Neural progenitor cell (in vitro differentiated cells): ENCODE measurements at regions not wholly inside any gene's neighbourhood (a gene's known extent, or its start where the extent isn't known, plus 50 kb on each side); places are given as distances from the start of the nearest gene placed in this dataset.

ENCODE experiments used
- DNase-seq: peaks from one replicate; pipeline ENCODE4 v3.0.0-alpha.2; 2016; ENCODE audit warnings: low spot score
- H2AFZ ChIP-seq: fragments of 200-600 bp; sonication (generic); replicated peaks from 2 replicates; pipeline ENCODE4 v1.6.1; 2016; ENCODE audit warnings: antibody characterized with exemption
- H3F3A ChIP-seq: fragments of 200-600 bp; sonication (generic); 2 replicates; pipeline ENCODE4 v1.6.1; 2016; ENCODE audit warnings: antibody characterized with exemption, low read depth
- H3K27ac ChIP-seq: fragments of 200-600 bp; sonication (generic); 2 replicates; pipeline ENCODE4 v1.5.1; 2016; ENCODE audit warnings: mild to moderate bottlenecking
- H3K27me3 ChIP-seq: fragments of 200-600 bp; sonication (generic); 2 replicates; pipeline ENCODE4 v1.6.1; 2016; ENCODE audit warnings: mild to moderate bottlenecking, moderate library complexity
- H3K36me3 ChIP-seq: fragments of 200-600 bp; sonication (generic); 2 replicates; pipeline ENCODE4 v1.5.1; 2016
- H3K4me1 ChIP-seq: fragments of 200-600 bp; sonication (generic); 2 replicates; pipeline ENCODE4 v1.6.1; 2016; ENCODE audit warnings: mixed run types
- H3K4me2 ChIP-seq: fragments of 200-600 bp; sonication (generic); 2 replicates; pipeline ENCODE4 v1.6.1; 2016
- H3K4me3 ChIP-seq: fragments of 200-600 bp; sonication (generic); 2 replicates; pipeline ENCODE4 v1.5.1; 2016
- H3K79me2 ChIP-seq: fragments of 200-600 bp; sonication (generic); 2 replicates; pipeline ENCODE4 v1.6.1; 2016; ENCODE audit warnings: low read depth
- H3K9ac ChIP-seq: fragments of 200-600 bp; sonication (generic); 2 replicates; pipeline ENCODE4 v1.6.1; 2016
- H3K9me3 ChIP-seq: fragments of 200-600 bp; sonication (generic); 2 replicates; pipeline ENCODE4 v1.5.1; 2016; ENCODE audit warnings: low read depth
- H4K20me1 ChIP-seq: fragments of 200-600 bp; sonication (generic); 2 replicates; pipeline ENCODE4 v1.6.1; 2016; ENCODE audit warnings: low read depth
- H3K27ac Mint-ChIP-seq: 3 replicates; pipeline ENCODE4 v1.8.0; 2021; ENCODE audit warnings: mixed read lengths
- H3K27me3 Mint-ChIP-seq: 2 replicates; pipeline ENCODE4 v1.8.0; 2022; ENCODE audit warnings: low read depth, mild to moderate bottlenecking, inconsistent platforms, moderate library complexity, mixed read lengths; ENCODE audit not compliant: insufficient read depth
- H3K36me3 Mint-ChIP-seq: 3 replicates; pipeline ENCODE4 v1.8.0; 2021; ENCODE audit warnings: mixed read lengths
- H3K4me1 Mint-ChIP-seq: 3 replicates; pipeline ENCODE4 v1.8.0; 2021; ENCODE audit warnings: mixed read lengths
- H3K4me3 Mint-ChIP-seq: 3 replicates; pipeline ENCODE4 v1.8.0; 2021; ENCODE audit warnings: mild to moderate bottlenecking, moderate library complexity, mixed read lengths
- H3K9me3 Mint-ChIP-seq: 3 replicates; pipeline ENCODE4 v1.8.0; 2020; ENCODE audit warnings: mixed read lengths
- CTCF ChIP-seq: fragments of 200-600 bp; sonication (generic); IDR thresholded peaks from 2 replicates; pipeline ENCODE4 v1.5.1; 2017; ENCODE audit warnings: antibody characterized with exemption, mild to moderate bottlenecking
- EZH2 ChIP-seq: fragments of 200-600 bp; sonication (generic); IDR thresholded peaks from 2 replicates; pipeline ENCODE4 v1.6.1; 2017; ENCODE audit warnings: antibody characterized with exemption, mild to moderate bottlenecking, moderate library complexity
- EZH2phosphoT487 ChIP-seq: fragments of 200-600 bp; sonication (generic); IDR thresholded peaks from 2 replicates; pipeline ENCODE4 v1.6.1; 2017; ENCODE audit warnings: antibody characterized with exemption

- peaks cover 3% of the 10 kb centered on the region for H3K27me3 Mint-ChIP-seq
- Histone ChIP-seq H3K27ac (no peak overlapping the region), H3K4me3 (no peak overlapping the region), H3K9me3 (no peaks in the 10 kb centered on the region), H3K4me2 (no peak overlapping the region), H3K79me2 (no peaks in the 10 kb centered on the region), H3F3A (no peaks in the 10 kb centered on the region), H3K4me1 (no peaks in the 10 kb centered on the region), H4K20me1 (no peaks in the 10 kb centered on the region), H3K9ac (no peak overlapping the region), H2AFZ (no peak overlapping the region), H3K36me3 (no peaks in the 10 kb centered on the region), H3K27me3 (no peaks in the 10 kb centered on the region)
- no peak overlapping the region for H3K27ac Mint-ChIP-seq
- no peak for DNase-seq
- H3K9me3 Mint-ChIP-seq: no peaks in the 10 kb centered on the region
- H3K36me3 Mint-ChIP-seq: no peaks in the 10 kb centered on the region
- no peak overlapping the region for H3K4me3 Mint-ChIP-seq
- TF ChIP-seq EZH2phosphoT487 (no peak), EZH2 (no peak), CTCF (no peak)
- H3K4me1 Mint-ChIP-seq: no peaks in the 10 kb centered on the region
Measured at GRCh38 chr20:43376831-43377230, 80.9 kb upstream of the SRSF6 start.

- no peaks in the 10 kb centered on the region for H3K36me3 Mint-ChIP-seq
- H3K27ac ChIP-seq: no peak overlapping the region
- peaks cover 3% of the 10 kb centered on the region for H3K27me3 Mint-ChIP-seq
- no peaks in the 10 kb centered on the region for H3K27me3 ChIP-seq
- no peaks in the 10 kb centered on the region for H3K9me3 Mint-ChIP-seq
- H3K4me3 ChIP-seq: no peak overlapping the region
- no peaks in the 10 kb centered on the region for H3K79me2 ChIP-seq
- H4K20me1 ChIP-seq: no peaks in the 10 kb centered on the region
- H3K9me3 ChIP-seq: no peaks in the 10 kb centered on the region
- no peaks in the 10 kb centered on the region for H3K4me1 Mint-ChIP-seq
- H3K36me3 ChIP-seq: no peaks in the 10 kb centered on the region
- H3K9ac ChIP-seq: no peak overlapping the region
- H3F3A ChIP-seq: no peaks in the 10 kb centered on the region
- no peak overlapping the region for H3K4me2 ChIP-seq
- H3K4me3 Mint-ChIP-seq: no peak overlapping the region
- no peak overlapping the region for H2AFZ ChIP-seq
- no peak for DNase-seq
- H3K27ac Mint-ChIP-seq: no peak overlapping the region
- H3K4me1 ChIP-seq: no peaks in the 10 kb centered on the region
- TF ChIP-seq EZH2phosphoT487 (no peak), EZH2 (no peak)
Measured at GRCh38 chr20:43375591-43375990, 82.1 kb upstream of the SRSF6 start.

GRCh38 chr20:43372051-43372450, 85.6 kb upstream of the SRSF6 start:
- Histone ChIP-seq H4K20me1 (no peaks in the 10 kb centered on the region), H3F3A (no peaks in the 10 kb centered on the region), H3K27ac (no peak overlapping the region), H3K4me2 (no peak overlapping the region), H3K9ac (no peak overlapping the region), H2AFZ (no peak overlapping the region), H3K9me3 (no peaks in the 10 kb centered on the region), H3K36me3 (no peaks in the 10 kb centered on the region), H3K27me3 (no peaks in the 10 kb centered on the region), H3K4me3 (no peak overlapping the region), H3K79me2 (no peaks in the 10 kb centered on the region), H3K4me1 (no peaks in the 10 kb centered on the region)
- no peak for TF ChIP-seq CTCF
- TF ChIP-seq EZH2: no peak
- no peak for TF ChIP-seq EZH2phosphoT487
- H3K27ac Mint-ChIP-seq: no peak overlapping the region
- H3K4me1 Mint-ChIP-seq: no peaks in the 10 kb centered on the region
- no peaks in the 10 kb centered on the region for H3K36me3 Mint-ChIP-seq
- peaks cover 3% of the 10 kb centered on the region for H3K27me3 Mint-ChIP-seq
- no peak overlapping the region for H3K4me3 Mint-ChIP-seq
- DNase-seq: no peak
- H3K9me3 Mint-ChIP-seq: no peaks in the 10 kb centered on the region

GRCh38 chr20:43365691-43366090, 92.0 kb upstream of the SRSF6 start:
- H3K4me3 Mint-ChIP-seq: no peak overlapping the region

More at GRCh38 chr20:43365691-43366090, 92.0 kb upstream of the SRSF6 start:
- Mint-ChIP-seq H3K9me3 (no peaks in the 10 kb centered on the region), H3K36me3 (no peaks in the 10 kb centered on the region), H3K27ac (no peak overlapping the region), H3K4me1 (peaks cover 3% of the 10 kb centered on the region), H3K27me3 (peaks cover 7% of the 10 kb centered on the region)
- Histone ChIP-seq H3K79me2 (no peaks in the 10 kb centered on the region), H3K9ac (no peak overlapping the region), H3K4me1 (no peaks in the 10 kb centered on the region), H3K4me3 (no peak overlapping the region), H3K27ac (no peak overlapping the region), H3K27me3 (no peaks in the 10 kb centered on the region), H3F3A (no peaks in the 10 kb centered on the region), H3K36me3 (no peaks in the 10 kb centered on the region), H4K20me1 (no peaks in the 10 kb centered on the region), H3K9me3 (no peaks in the 10 kb centered on the region), H2AFZ (no peak overlapping the region), H3K4me2 (no peak overlapping the region)
- no peak for DNase-seq
- TF ChIP-seq EZH2 (no peak), CTCF (no peak), EZH2phosphoT487 (no peak)
